ENCODE measurements at regions not wholly inside any gene's neighbourhood (a gene's known extent, or its start where the extent isn't known, plus 50 kb on each side); places are given as distances from the start of the nearest gene placed in this dataset.

- H2AK5ac ChIP-seq (ENCODE audit: low read depth, low read length), result no peak overlapping the region
- no peak overlapping the region for H2BK5ac ChIP-seq (ENCODE audit: low read depth, low read length)
- no peak overlapping the region for H3K18ac ChIP-seq (ENCODE audit: extremely low read depth, low read length)
- no peak overlapping the region for H2BK20ac ChIP-seq (ENCODE audit: low read length)
- no peak overlapping the region for H3K56ac ChIP-seq (replicated peaks; ENCODE audit: insufficient read length, low read depth, low read length)
- H3K79me1 ChIP-seq (ENCODE audit: low read depth, low read length), result no peaks in the 10 kb centered on the region
- no peak overlapping the region for H4K91ac ChIP-seq (replicated peaks; ENCODE audit: insufficient read length, low read length)
- H3K4me1 ChIP-seq (replicated peaks in 1 of 4; ENCODE audit: control insufficient read depth in 3 of 4, insufficient read depth in 4 of 4, low read length in 3 of 4), result no peaks in the 10 kb centered on the region
- H3K23ac ChIP-seq (ENCODE audit: insufficient read length), result no peak overlapping the region
- 88% methylated on average over 5 of the region's 5 CpGs; no CpG with 5 or more reads in 1 of the 2 experiments for WGBS, 2 experiments (ENCODE audit: extremely low coverage in 1 of 2, insufficient coverage in 1 of 2, insufficient read length in 1 of 2, insufficient replicate concordance in 2 of 2, low coverage in 1 of 2, low lambda C conversion rate in 2 of 2, missing lambda C conversion rate in 1 of 2)
- peak overlapping the region in 1 of 4 experiments; percentile 1; a peak in 1 of 7 replicates for H3K9ac ChIP-seq (replicated peaks in 1 of 4; ENCODE audit: extremely low read depth in 1 of 4, low read depth in 3 of 4, low read length in 3 of 4)
- TF ChIP-seq SP1 (IDR thresholded peaks at IDR 0.05; ENCODE audit: low read depth, low read length), result no peak
- no peak for TF ChIP-seq ATF2 (IDR thresholded peaks at IDR 0.05; ENCODE audit: low read length)
- TF ChIP-seq SAP30 (IDR thresholded peaks at IDR 0.05; ENCODE audit: insufficient read depth, insufficient replicate concordance, low read length), result no peak
- no peak for TF ChIP-seq EP300 (IDR thresholded peaks at IDR 0.05; ENCODE audit: borderline replicate concordance in 1 of 2, low read depth in 2 of 2, low read length in 2 of 2)
- TF ChIP-seq CREB1 (IDR thresholded peaks at IDR 0.05), result no peak
- no peak for TF ChIP-seq CHD1 (IDR thresholded peaks at IDR 0.05; ENCODE audit: low read depth, low read length)
- no peak for TF ChIP-seq USF2 (IDR thresholded peaks at IDR 0.05; ENCODE audit: low read length)
- TF ChIP-seq TAF7 (optimal IDR thresholded peaks at IDR 0.05; ENCODE audit: borderline replicate concordance, low read depth, low read length), result no peak
- TF ChIP-seq JUND (IDR thresholded peaks at IDR 0.05; ENCODE audit: low read length), result no peak
- no peak overlapping the region for H4K8ac ChIP-seq (ENCODE audit: extremely low read depth, insufficient read depth, low read length)
- no peak overlapping the region for H3K14ac ChIP-seq (ENCODE audit: insufficient read length)
- no peak overlapping the region for H3K4me3 ChIP-seq (ENCODE audit: extremely low read depth in 1 of 4, insufficient read depth in 2 of 4, low read depth in 3 of 4, low read length in 4 of 4)
- FAIRE-seq (no peak), DNase-seq (ENCODE audit: low read depth in 1 of 2, low spot score in 2 of 2) (no peak)
- no peak overlapping the region for H2AFZ ChIP-seq (ENCODE audit: low read length)
- ChIA-PET CTCF (ENCODE audit: partially characterized antibody) (interaction anchor here (0.6 to 2.2 kb wide), 6 partner anchors 8 to 552 kb away, joined by 3 to 8 read pairs (median 3); no protein-coding TSS in a partner anchor), POLR2A (ENCODE audit: partially characterized antibody) (no interaction called here)
- H3K4ac ChIP-seq (replicated peaks; ENCODE audit: insufficient read length, low read depth, low read length), result no peak overlapping the region
- no peaks in the 10 kb centered on the region for H3K23me2 ChIP-seq (ENCODE audit: low read depth, low read length)
- no peak overlapping the region for H3K27ac ChIP-seq (ENCODE audit: low read depth, low read length)
- H3K4me2 ChIP-seq (ENCODE audit: insufficient read depth in 1 of 2, low read depth in 2 of 2, low read length in 2 of 2), result no peak overlapping the region
- H2BK15ac ChIP-seq (ENCODE audit: low read length), result no peak overlapping the region
- H4K20me1 ChIP-seq (replicated peaks in 1 of 2; ENCODE audit: control insufficient read depth in 1 of 2, insufficient read depth in 2 of 2, low read length in 2 of 2), result no peaks in the 10 kb centered on the region
- H2BK12ac ChIP-seq (ENCODE audit: low read depth, low read length), result no peak overlapping the region
- no peaks in the 10 kb centered on the region for H3K36me3 ChIP-seq (ENCODE audit: control insufficient read depth in 2 of 4, insufficient read depth in 4 of 4, low read length in 3 of 4)
- no peaks in the 10 kb centered on the region for H3K79me2 ChIP-seq (ENCODE audit: control insufficient read depth in 1 of 2, insufficient read depth in 2 of 2, low read length in 2 of 2)
- H2BK120ac ChIP-seq (replicated peaks; ENCODE audit: low read depth, low read length), result no peak overlapping the region
- H3K9me3 ChIP-seq (ENCODE audit: insufficient read depth in 2 of 2, low read depth in 1 of 2, low read length in 1 of 2), result no peaks in the 10 kb centered on the region
- no peak overlapping the region for H4K5ac ChIP-seq (ENCODE audit: insufficient read length, low read depth, low read length)
- H3K27me3 ChIP-seq (replicated peaks in 1 of 4; ENCODE audit: control insufficient read depth in 3 of 4, extremely low read depth in 1 of 4, insufficient read depth in 3 of 4, low read length in 3 of 4), result peaks cover 0 to 2% (median 0%) of the 10 kb centered on the region in 4 experiments; a peak in 1 of 7 replicates
These were observed 332.5 kb upstream of the TBL1XR1 start for GRCh38 chr3:177529716-177530335.
